Progenitor cell of endocrine pancreas (in vitro differentiated cells): ENCODE measurements at regions not wholly inside any gene's neighbourhood (a gene's known extent, or its start where the extent isn't known, plus 50 kb on each side); places are given as distances from the start of the nearest gene placed in this dataset.
A peak's percentile ranks its signal among the peaks of the same experiment; 100 is the strongest.

Source experiments
- DNase-seq: peaks from one replicate; pipeline ENCODE4 v3.0.0; 2021; ENCODE audit warnings: low spot score; ENCODE audit not compliant: unreplicated experiment
- H3K27ac Mint-ChIP-seq: 2 replicates; pipeline ENCODE4 v1.8.0; 2021; ENCODE audit warnings: mild to moderate bottlenecking, moderate library complexity, mixed read lengths
- H3K27me3 Mint-ChIP-seq: 2 replicates; pipeline ENCODE4 v1.8.0; 2021; ENCODE audit warnings: mixed read lengths
- H3K36me3 Mint-ChIP-seq: 2 replicates; pipeline ENCODE4 v1.8.0; 2022; ENCODE audit warnings: mixed read lengths; ENCODE audit not compliant: insufficient read depth
- H3K4me1 Mint-ChIP-seq: 2 replicates; pipeline ENCODE4 v1.8.0; 2021; ENCODE audit warnings: low read depth, mixed read lengths
- H3K4me3 Mint-ChIP-seq: 2 replicates; pipeline ENCODE4 v1.8.0; 2021; ENCODE audit warnings: low read depth, mild to moderate bottlenecking, moderate library complexity, mixed read lengths
- H3K9me3 Mint-ChIP-seq: 2 replicates; pipeline ENCODE4 v1.8.0; 2021; ENCODE audit warnings: low read depth, mixed read lengths
- TF ChIP-seq, protein P1 (sequence below): fragments of 200-600 bp; sonication (generic); IDR thresholded peaks from one replicate; pipeline ENCODE4 v1.5.0; 2021; ENCODE audit warnings: antibody characterized with exemption, mild to moderate bottlenecking; ENCODE audit not compliant: unreplicated experiment

DNA sequence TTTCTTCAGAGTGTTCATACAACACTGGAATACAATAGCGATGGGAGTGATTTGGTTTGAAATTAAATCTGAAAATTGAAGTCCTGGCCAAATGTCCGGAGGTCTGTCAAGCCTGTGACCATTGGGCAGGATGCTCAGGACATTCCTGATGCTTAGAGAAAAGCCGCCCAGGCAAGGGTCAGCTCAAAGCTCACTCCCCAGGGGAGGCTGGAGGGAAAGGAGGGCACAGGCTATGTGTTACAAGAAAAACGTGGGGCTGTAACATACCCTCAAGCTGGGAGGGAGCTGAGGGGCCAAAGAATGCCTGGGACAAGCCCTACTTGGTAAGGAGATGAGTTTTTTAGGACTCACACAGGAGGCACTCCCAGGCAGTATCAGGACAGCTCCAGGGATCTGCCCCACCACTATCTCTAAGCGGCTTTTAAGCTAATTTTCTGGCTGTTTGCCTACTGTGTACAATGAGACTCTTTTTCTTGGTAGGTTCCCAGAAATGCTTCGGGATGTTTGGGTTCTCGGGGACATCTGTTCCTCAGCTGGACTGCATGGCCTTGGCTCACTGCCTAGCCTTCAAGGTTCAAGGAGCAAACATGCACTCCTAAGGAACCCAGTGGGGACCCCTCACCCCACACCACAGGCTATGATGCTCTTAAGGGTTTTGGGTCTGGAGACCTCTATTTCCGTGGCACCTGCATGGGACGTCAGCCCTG lies 500.1 kb downstream of the BRD1 start:
- H3K27ac Mint-ChIP-seq = no peak overlapping the region
- H3K4me3 Mint-ChIP-seq = no peak overlapping the region
- peak; percentile 4 for DNase-seq
- TF ChIP-seq, protein P1, sequence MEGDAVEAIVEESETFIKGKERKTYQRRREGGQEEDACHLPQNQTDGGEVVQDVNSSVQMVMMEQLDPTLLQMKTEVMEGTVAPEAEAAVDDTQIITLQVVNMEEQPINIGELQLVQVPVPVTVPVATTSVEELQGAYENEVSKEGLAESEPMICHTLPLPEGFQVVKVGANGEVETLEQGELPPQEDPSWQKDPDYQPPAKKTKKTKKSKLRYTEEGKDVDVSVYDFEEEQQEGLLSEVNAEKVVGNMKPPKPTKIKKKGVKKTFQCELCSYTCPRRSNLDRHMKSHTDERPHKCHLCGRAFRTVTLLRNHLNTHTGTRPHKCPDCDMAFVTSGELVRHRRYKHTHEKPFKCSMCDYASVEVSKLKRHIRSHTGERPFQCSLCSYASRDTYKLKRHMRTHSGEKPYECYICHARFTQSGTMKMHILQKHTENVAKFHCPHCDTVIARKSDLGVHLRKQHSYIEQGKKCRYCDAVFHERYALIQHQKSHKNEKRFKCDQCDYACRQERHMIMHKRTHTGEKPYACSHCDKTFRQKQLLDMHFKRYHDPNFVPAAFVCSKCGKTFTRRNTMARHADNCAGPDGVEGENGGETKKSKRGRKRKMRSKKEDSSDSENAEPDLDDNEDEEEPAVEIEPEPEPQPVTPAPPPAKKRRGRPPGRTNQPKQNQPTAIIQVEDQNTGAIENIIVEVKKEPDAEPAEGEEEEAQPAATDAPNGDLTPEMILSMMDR = no peak
- H3K4me1 Mint-ChIP-seq = no peaks in the 10 kb centered on the region
- peaks cover 3% of the 10 kb centered on the region for H3K9me3 Mint-ChIP-seq
- peaks cover 19% of the 10 kb centered on the region for H3K27me3 Mint-ChIP-seq
- H3K36me3 Mint-ChIP-seq = no peaks in the 10 kb centered on the region

DNA sequence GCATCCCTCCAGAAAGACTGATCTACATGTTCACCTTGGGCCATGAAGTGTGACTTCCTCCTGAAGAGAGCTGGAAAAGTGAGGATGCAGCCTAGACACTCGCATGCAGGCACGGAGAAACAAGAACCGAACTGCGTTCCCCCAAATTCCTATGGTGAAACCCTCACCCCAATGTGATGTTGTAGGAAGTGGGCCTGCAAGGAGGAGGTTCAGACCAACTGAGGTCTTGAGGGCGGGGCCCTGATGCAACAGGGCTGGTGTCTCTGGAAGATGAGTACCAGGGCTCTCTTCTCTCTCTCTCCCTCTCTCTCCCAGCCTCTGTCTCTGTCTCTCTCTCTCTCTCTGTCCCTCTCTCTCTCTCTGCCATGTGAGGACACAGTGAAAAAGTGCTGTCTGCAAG lies 501.1 kb downstream of the BRD1 start:
- Mint-ChIP-seq H3K36me3 (no peaks in the 10 kb centered on the region), H3K9me3 (peaks cover 3% of the 10 kb centered on the region), H3K27me3 (peaks cover 27% of the 10 kb centered on the region), H3K4me3 (no peak overlapping the region), H3K4me1 (no peaks in the 10 kb centered on the region), H3K27ac (no peak overlapping the region)
- TF ChIP-seq, protein P1 = no peak
- DNase-seq = no peak

DNA sequence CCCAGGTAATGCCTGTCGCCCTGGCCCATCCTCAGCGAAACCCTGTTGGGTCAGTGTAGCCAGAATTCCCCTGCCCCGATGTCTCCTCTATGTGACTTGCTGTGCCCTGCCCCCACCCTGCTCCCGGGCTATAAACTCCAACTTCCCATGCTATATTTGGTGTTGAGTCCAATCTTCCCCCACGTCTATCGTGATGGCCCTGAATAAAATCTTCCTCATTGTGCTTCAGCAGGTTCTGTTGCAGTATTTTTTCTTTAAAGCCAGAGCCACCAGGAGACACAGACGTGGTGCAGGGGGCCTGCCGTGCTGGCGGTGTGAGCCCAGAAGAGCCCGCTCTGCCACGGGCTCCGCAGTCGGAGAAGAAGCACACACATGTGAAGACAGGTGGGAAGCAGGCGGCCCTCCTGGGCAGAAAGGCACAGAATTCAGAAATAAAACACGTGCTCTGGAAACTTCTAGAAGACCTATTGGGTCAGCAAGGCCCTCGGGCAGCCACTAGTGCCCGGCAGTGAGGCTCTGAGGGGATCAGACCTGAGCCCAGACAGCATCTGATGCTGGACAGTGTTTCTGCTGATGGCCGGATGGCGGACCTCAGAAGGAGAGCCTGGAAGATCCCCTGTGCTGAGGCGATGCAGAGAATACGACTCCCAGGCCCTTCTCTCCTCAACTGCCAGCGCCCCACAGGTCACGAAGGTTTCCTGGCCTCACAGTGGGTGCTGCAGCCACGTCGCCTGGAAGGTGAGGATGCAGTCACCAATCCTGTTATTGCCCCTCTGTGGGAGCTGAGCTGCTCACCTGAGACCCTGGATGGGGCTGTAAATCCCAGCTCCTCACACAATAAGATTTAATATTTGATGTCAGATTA lies 501.9 kb downstream of the BRD1 start:
- TF ChIP-seq, protein P1 = no peak
- H3K27me3 Mint-ChIP-seq = peaks cover 27% of the 10 kb centered on the region
- peak; percentile 5 for DNase-seq
- no peak overlapping the region for H3K4me3 Mint-ChIP-seq
- H3K9me3 Mint-ChIP-seq = peaks cover 3% of the 10 kb centered on the region
- H3K27ac Mint-ChIP-seq = peak overlapping the region; percentile 63
- H3K4me1 Mint-ChIP-seq = no peaks in the 10 kb centered on the region
- no peaks in the 10 kb centered on the region for H3K36me3 Mint-ChIP-seq

DNA sequence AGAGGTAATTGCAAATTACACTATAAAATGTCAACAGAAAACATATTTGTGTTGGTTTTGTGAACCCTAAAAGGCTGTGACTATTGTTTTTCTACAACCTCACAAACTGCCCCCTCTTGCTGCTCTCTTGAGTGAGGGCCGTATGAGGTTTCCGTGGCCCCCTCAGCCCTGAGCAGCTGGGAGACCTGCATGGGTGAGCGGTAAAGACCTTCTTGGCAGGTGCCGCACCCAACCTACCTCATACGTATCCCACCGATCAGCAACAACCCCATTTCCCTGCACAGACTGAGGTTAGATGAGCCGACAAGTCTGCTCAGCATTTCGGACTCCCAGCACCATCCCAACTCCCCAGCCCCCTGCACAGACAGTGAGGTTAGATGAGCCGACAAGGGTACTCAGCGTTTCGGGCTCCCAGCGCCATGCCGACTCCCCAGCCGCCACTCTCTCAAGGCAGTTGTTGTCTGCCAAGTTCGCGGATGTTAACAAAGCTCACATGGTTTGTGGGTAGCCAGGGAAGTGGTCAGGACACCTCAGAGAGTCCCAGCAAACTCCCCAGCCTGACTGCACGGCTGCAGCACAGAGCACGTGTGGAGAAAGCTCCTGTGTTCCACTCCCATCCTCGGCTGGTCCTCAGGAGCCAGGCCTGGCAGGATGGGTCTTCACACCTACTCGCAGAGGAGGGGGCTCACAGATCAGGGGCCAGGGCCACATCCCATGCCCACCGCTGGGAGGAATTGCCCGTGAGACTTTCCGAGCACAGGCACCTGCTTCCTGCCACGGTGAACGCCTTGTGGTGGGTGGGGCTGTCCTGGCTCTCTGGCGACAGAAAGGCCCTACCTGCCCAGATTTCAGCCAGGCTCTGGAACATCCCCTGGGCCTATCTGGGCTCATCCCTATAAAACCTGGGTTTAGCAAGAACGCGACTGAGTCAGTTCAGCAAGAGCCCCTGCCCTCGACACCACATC lies 502.9 kb downstream of the BRD1 start:
- H3K4me3 Mint-ChIP-seq = no peak overlapping the region
- TF ChIP-seq, protein P1 = no peak
- no peaks in the 10 kb centered on the region for H3K36me3 Mint-ChIP-seq
- DNase-seq = peak; percentile 5
- no peaks in the 10 kb centered on the region for H3K4me1 Mint-ChIP-seq
- peaks cover 32% of the 10 kb centered on the region for H3K27me3 Mint-ChIP-seq
- H3K9me3 Mint-ChIP-seq = peaks cover 3% of the 10 kb centered on the region
- H3K27ac Mint-ChIP-seq = peak overlapping the region; percentile 63
